T-cell (primary cell): ENCODE measurements at regions not wholly inside any gene's neighbourhood (a gene's known extent, or its start where the extent isn't known, plus 50 kb on each side); places are given as distances from the start of the nearest gene placed in this dataset.

Experiments
- ATAC-seq, 4 experiments: fragments of 200-7000 bp in 3 of 4; fragments of 150-1000 bp in 1 of 4; cut with Tn5 transposase; replicated peaks in 1 of 4; 1 replicate in 3 of 4; 2 replicates in 1 of 4; pipeline ENCODE4 v1.10.0; 2021; ENCODE audit warnings: moderate library complexity in 3 of 4, mild to moderate bottlenecking in 2 of 4, moderate number of reproducible peaks in 1 of 4
- CTCF ChIA-PET, 2 donors: fragments of 300-600 bp; sonication (Branson Sonifier 250); formaldehyde crosslinking; loops; one replicate each; lab custom pipeline; 2022; ENCODE audit warnings: antibody characterized with exemption in 2 of 2; lab: Charles Lee
- POLR2A ChIA-PET, 2 donors: fragments of 300-600 bp; sonication (Branson Sonifier 250); formaldehyde crosslinking; loops; one replicate each; lab custom pipeline; 2022; ENCODE audit warnings: antibody characterized with exemption in 2 of 2; lab: Charles Lee
- DNase-seq, 35 experiments: peaks; one replicate each; pipeline versions ENCODE4 v3.0.0 to v3.0.0-alpha.2; 2013 to 2023
- H3K27ac ChIP-seq: one replicate; pipeline ENCODE4 v1.5.1; 2013; ENCODE audit warnings: low read length
- H3K27me3 ChIP-seq, 2 experiments: replicated peaks in 1 of 2; 1 replicate in 1 of 2; 2 replicates in 1 of 2; pipeline versions ENCODE4 v1.6.1 to v1.7.0; 2013; ENCODE audit warnings: low read length in 1 of 2, mixed read lengths in 1 of 2; ENCODE audit not compliant: control insufficient read depth in 2 of 2, insufficient read depth in 2 of 2; ENCODE audit errors: extremely low read depth in 1 of 2
- H3K36me3 ChIP-seq, 2 donors: 1 replicate in 1 of 2; 2 replicates in 1 of 2; pipeline versions ENCODE4 v1.6.1 to v1.7.0; 2013; ENCODE audit warnings: low read length in 1 of 2; ENCODE audit not compliant: control insufficient read depth in 2 of 2, insufficient read depth in 1 of 2; ENCODE audit errors: extremely low read depth in 1 of 2
- H3K4me1 ChIP-seq, 2 experiments: 1 replicate in 1 of 2; 2 replicates in 1 of 2; pipeline versions ENCODE4 v1.6.1 to v1.7.0; 2013; ENCODE audit warnings: low read length in 2 of 2, mixed read lengths in 1 of 2; ENCODE audit not compliant: insufficient read depth in 2 of 2, control insufficient read depth in 1 of 2; ENCODE audit errors: extremely low read depth in 1 of 2
- H3K4me3 ChIP-seq, 2 donors: 1 replicate in 1 of 2; 2 replicates in 1 of 2; pipeline versions ENCODE4 v1.5.1 to v1.7.0; 2013; ENCODE audit warnings: mild to moderate bottlenecking in 2 of 2, low read length in 1 of 2, moderate library complexity in 1 of 2; ENCODE audit not compliant: control insufficient read depth in 1 of 2; ENCODE audit errors: extremely low read depth in 1 of 2
- H3K9me3 ChIP-seq: 2 replicates; pipeline ENCODE4 v1.7.0; 2013
- H3K27ac Mint-ChIP-seq, 2 donors: one replicate each; pipeline ENCODE4 v1.8.0; 2020 to 2021; ENCODE audit warnings: mild to moderate bottlenecking in 2 of 2, mixed read lengths in 2 of 2
- H3K27me3 Mint-ChIP-seq, 2 donors: one replicate each; pipeline ENCODE4 v1.8.0; 2021 to 2022; ENCODE audit warnings: mixed read lengths in 2 of 2
- H3K36me3 Mint-ChIP-seq: one replicate; pipeline ENCODE4 v1.8.0; 2021; ENCODE audit warnings: mixed read lengths
- H3K4me1 Mint-ChIP-seq, 3 donors: one replicate each; pipeline ENCODE4 v1.8.0; 2020 to 2022; ENCODE audit warnings: mixed read lengths in 3 of 3, mild to moderate bottlenecking in 1 of 3
- H3K4me3 Mint-ChIP-seq, 3 donors: one replicate each; pipeline ENCODE4 v1.8.0; 2020 to 2022; ENCODE audit warnings: mild to moderate bottlenecking in 3 of 3, mixed read lengths in 3 of 3, moderate library complexity in 3 of 3
- H3K9me3 Mint-ChIP-seq, 3 donors: one replicate each; pipeline ENCODE4 v1.8.0; 2020 to 2022; ENCODE audit warnings: mixed read lengths in 3 of 3
- WGBS: methylation state at CpG from one replicate; pipeline ENCODE4 v1.1.5; 2013; ENCODE audit warnings: missing lambda C conversion rate; ENCODE audit not compliant: insufficient coverage; 5-methylcytosine and 5-hydroxymethylcytosine counted together

- H3K36me3 Mint-ChIP-seq, result no peaks in the 10 kb centered on the region
- H3K4me1 Mint-ChIP-seq, result no peaks in the 10 kb centered on the region
- H3K4me3 Mint-ChIP-seq, result no peak overlapping the region
- peaks cover 0 to 2% (median 0%) of the 10 kb centered on the region in 3 donors for H3K9me3 Mint-ChIP-seq
- DNase-seq (no peak), ATAC-seq (no peak)
- no peaks in the 10 kb centered on the region for H3K9me3 ChIP-seq
- H3K4me3 ChIP-seq, result no peak overlapping the region
- no peak overlapping the region for H3K27ac ChIP-seq
- no peaks in the 10 kb centered on the region for H3K27me3 Mint-ChIP-seq
- H3K4me1 ChIP-seq, result no peaks in the 10 kb centered on the region
- H3K36me3 ChIP-seq, result no peaks in the 10 kb centered on the region
- H3K27me3 ChIP-seq, result no peaks in the 10 kb centered on the region
- ChIA-PET POLR2A (interaction anchor here in 1 of 2 donors (0.5 kb wide), 1 partner anchor 757 kb away, joined by 3 read pairs; no protein-coding TSS in a partner anchor), CTCF (interaction anchor here in 1 of 2 donors (0.9 kb wide), 1 partner anchor 61 kb away, joined by 3 read pairs; no protein-coding TSS in a partner anchor)
- no peak overlapping the region for H3K27ac Mint-ChIP-seq
Measured at GRCh38 chr9:18371141-18371540, 102.8 kb upstream of the ADAMTSL1 start.

- DNase-seq (no peak), ATAC-seq (no peak)
- Histone ChIP-seq H3K36me3 (no peaks in the 10 kb centered on the region), H3K4me1 (no peaks in the 10 kb centered on the region), H3K9me3 (no peaks in the 10 kb centered on the region), H3K4me3 (no peak overlapping the region), H3K27ac (no peak overlapping the region), H3K27me3 (no peaks in the 10 kb centered on the region)
- Mint-ChIP-seq H3K4me1 (no peaks in the 10 kb centered on the region), H3K27me3 (no peaks in the 10 kb centered on the region), H3K27ac (no peak overlapping the region), H3K9me3 (peaks cover 0 to 4% (median 0%) of the 10 kb centered on the region in 3 donors), H3K36me3 (no peaks in the 10 kb centered on the region), H3K4me3 (no peak overlapping the region)
- ChIA-PET CTCF (no interaction called here), POLR2A (no interaction called here)
- no CpG with 5 or more reads among the region's 3 CpGs for WGBS
Measured at GRCh38 chr9:18371621-18372020, 102.3 kb upstream of the ADAMTSL1 start.

- ATAC-seq, result no peak
- Mint-ChIP-seq H3K4me1 (no peaks in the 10 kb centered on the region), H3K36me3 (no peaks in the 10 kb centered on the region), H3K9me3 (peaks cover 0 to 8% (median 0%) of the 10 kb centered on the region in 3 donors), H3K27me3 (no peaks in the 10 kb centered on the region), H3K4me3 (no peak overlapping the region), H3K27ac (no peak overlapping the region)
- H3K4me1 ChIP-seq, result no peaks in the 10 kb centered on the region
- ChIA-PET POLR2A (no interaction called here), CTCF (no interaction called here)
- H3K27ac ChIP-seq, result no peak overlapping the region
- no peaks in the 10 kb centered on the region for H3K9me3 ChIP-seq
- H3K27me3 ChIP-seq, result no peaks in the 10 kb centered on the region
- WGBS, result 80% methylated on average over 1 of the region's 5 CpGs
- no peak for DNase-seq
- H3K4me3 ChIP-seq, result no peak overlapping the region
- H3K36me3 ChIP-seq, result no peaks in the 10 kb centered on the region
Measured at GRCh38 chr9:18379073-18379811, 94.7 kb upstream of the ADAMTSL1 start.

GRCh38 chr9:18382243-18382642, 91.7 kb upstream of the ADAMTSL1 start:
- Histone ChIP-seq H3K27ac (no peak overlapping the region), H3K4me1 (no peaks in the 10 kb centered on the region), H3K9me3 (no peaks in the 10 kb centered on the region), H3K27me3 (no peaks in the 10 kb centered on the region), H3K4me3 (no peak overlapping the region), H3K36me3 (no peaks in the 10 kb centered on the region)
- ChIA-PET POLR2A (no interaction called here), CTCF (no interaction called here)
- Mint-ChIP-seq H3K36me3 (no peaks in the 10 kb centered on the region), H3K27ac (no peak overlapping the region), H3K4me1 (no peaks in the 10 kb centered on the region), H3K27me3 (no peaks in the 10 kb centered on the region), H3K9me3 (peaks cover 0 to 4% (median 0%) of the 10 kb centered on the region in 3 donors), H3K4me3 (no peak overlapping the region)
- ATAC-seq (no peak), DNase-seq (no peak)
- no CpG with 5 or more reads among the region's 4 CpGs for WGBS

- WGBS, result 27% methylated on average over 2 of the region's 4 CpGs
Measured at GRCh38 chr9:18384066-18384465, 89.9 kb upstream of the ADAMTSL1 start.

GRCh38 chr9:18385696-18386490, 88.1 kb upstream of the ADAMTSL1 start:
- no peak for ATAC-seq
- Mint-ChIP-seq H3K36me3 (no peaks in the 10 kb centered on the region), H3K9me3 (no peaks in the 10 kb centered on the region), H3K4me1 (no peaks in the 10 kb centered on the region), H3K27me3 (no peaks in the 10 kb centered on the region), H3K27ac (no peak overlapping the region), H3K4me3 (no peak overlapping the region)
- H3K9me3 ChIP-seq, result no peaks in the 10 kb centered on the region
- ChIA-PET POLR2A (interaction anchor here in 1 of 2 donors (0.6 kb wide), 1 partner anchor 9 kb away, joined by 3 read pairs; no protein-coding TSS in a partner anchor), CTCF (no interaction called here)
- no peak overlapping the region for H3K4me3 ChIP-seq
- no peak overlapping the region for H3K27ac ChIP-seq
- no peaks in the 10 kb centered on the region for H3K4me1 ChIP-seq
- no peak for DNase-seq
- no peaks in the 10 kb centered on the region for H3K36me3 ChIP-seq
- H3K27me3 ChIP-seq, result no peaks in the 10 kb centered on the region
- WGBS, result 57% methylated on average over 2 of the region's 6 CpGs

More at GRCh38 chr9:18384066-18384465, 89.9 kb upstream of the ADAMTSL1 start:
- no peaks in the 10 kb centered on the region for H3K36me3 ChIP-seq
- H3K4me3 ChIP-seq, result no peak overlapping the region
- H3K4me3 Mint-ChIP-seq, result no peak overlapping the region
- no peak for DNase-seq
- no peaks in the 10 kb centered on the region for H3K4me1 ChIP-seq
- ChIA-PET CTCF (no interaction called here), POLR2A (no interaction called here)
- H3K9me3 Mint-ChIP-seq, result no peaks in the 10 kb centered on the region
- no peak overlapping the region for H3K27ac ChIP-seq
- no peaks in the 10 kb centered on the region for H3K9me3 ChIP-seq
- no peaks in the 10 kb centered on the region for H3K27me3 ChIP-seq
- no peak for ATAC-seq
- no peaks in the 10 kb centered on the region for H3K4me1 Mint-ChIP-seq
- H3K27me3 Mint-ChIP-seq, result no peaks in the 10 kb centered on the region
- no peaks in the 10 kb centered on the region for H3K36me3 Mint-ChIP-seq
- no peak overlapping the region for H3K27ac Mint-ChIP-seq
